ENCODE measurements at regions not wholly inside any gene's neighbourhood (a gene's known extent, or its start where the extent isn't known, plus 50 kb on each side); places are given as distances from the start of the nearest gene placed in this dataset.
"Not testable (repeated sequence)": the region's sequence is repeated elsewhere in the genome, so short reads cannot be mapped to it uniquely, and the experiment has no call there.

DNA sequence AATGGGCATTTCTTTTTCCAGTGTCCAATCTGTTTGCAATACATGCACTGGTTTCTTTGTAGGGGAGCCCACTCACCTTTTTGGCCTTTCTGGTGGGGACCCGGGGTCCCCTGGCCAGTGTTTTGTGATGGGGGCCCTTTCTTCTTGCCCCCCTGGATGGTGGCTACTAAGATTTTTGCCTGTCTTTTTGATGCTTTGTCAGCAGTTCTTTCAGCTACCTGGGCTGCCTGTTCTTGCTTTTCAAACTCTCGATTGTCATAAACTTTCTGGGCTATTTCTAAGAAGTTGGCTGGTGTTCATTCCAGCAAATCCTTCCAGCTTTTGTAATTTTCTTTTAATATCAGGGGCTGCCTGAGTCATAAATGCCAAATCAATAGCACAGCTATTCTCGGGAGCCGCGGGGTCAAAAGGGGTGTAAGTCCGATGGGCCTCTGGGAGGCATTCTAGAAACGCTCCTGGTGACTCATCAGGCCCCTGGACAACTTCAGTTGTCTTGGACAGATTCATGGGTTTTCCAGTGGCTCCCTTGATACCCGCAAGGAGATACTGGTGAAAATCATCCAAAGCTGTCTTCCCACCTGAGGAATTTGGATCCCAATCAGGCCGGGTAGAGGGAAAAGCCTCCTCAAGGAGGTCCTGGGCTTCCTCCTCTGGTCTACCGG is 79.0 kb downstream of the PRR15 start (continued):
- TF ChIP-seq CEBPB (IDR thresholded peaks at IDR 0.05; ENCODE audit: low read depth) (no peak), SP1 (IDR thresholded peaks at IDR 0.05; ENCODE audit: low read depth) (peak; percentile 23; the same call in 1 of the 2 replicates)

GRCh38 chr7:29646116-29646515 is 82.5 kb downstream of the PRR15 start:
- CTCF ChIA-PET; H3K27me3 ChIP-seq (ENCODE audit: insufficient read depth, low read length); H3K36me3 ChIP-seq (ENCODE audit: control insufficient read depth in 1 of 2, insufficient read depth in 2 of 2, low read length in 2 of 2); intact Hi-C loops (cut with micrococcal nuclease); H3K9ac ChIP-seq (ENCODE audit: low read length); H3K79me2 ChIP-seq (ENCODE audit: insufficient read depth, low read length); BruUV-seq (replicated peaks); H2AFZ ChIP-seq (ENCODE audit: low read depth, low read length, poor library complexity, severe bottlenecking); H4K20me1 ChIP-seq (ENCODE audit: insufficient read depth); DNase-seq (ENCODE audit: low read depth, low spot score); H3K9me3 ChIP-seq (ENCODE audit: control insufficient read depth in 1 of 2, insufficient read depth in 1 of 2, low read depth in 1 of 2, low read length in 2 of 2); H3K4me2 ChIP-seq (ENCODE audit: low read length); H3K9me2 ChIP-seq (ENCODE audit: insufficient read depth); H3K27ac ChIP-seq (ENCODE audit: low read depth, low read length); RAD21 ChIA-PET (ENCODE audit: low non-redundant PET in 1 of 2, low total read pairs in 2 of 2, uncharacterized antibody in 2 of 2, unreplicated experiment in 2 of 2); POLR2A ChIA-PET; H3K4me3 ChIP-seq (replicated peaks in 1 of 2; ENCODE audit: low read depth in 1 of 2, low read length in 2 of 2); ATAC-seq: not testable (repeated sequence)
- H3K4me1 ChIP-seq (ENCODE audit: control insufficient read depth in 1 of 2, insufficient read depth in 2 of 2, low read length in 2 of 2): peaks cover 11 to 22% of the 10 kb centered on the region in 2 experiments

DNA sequence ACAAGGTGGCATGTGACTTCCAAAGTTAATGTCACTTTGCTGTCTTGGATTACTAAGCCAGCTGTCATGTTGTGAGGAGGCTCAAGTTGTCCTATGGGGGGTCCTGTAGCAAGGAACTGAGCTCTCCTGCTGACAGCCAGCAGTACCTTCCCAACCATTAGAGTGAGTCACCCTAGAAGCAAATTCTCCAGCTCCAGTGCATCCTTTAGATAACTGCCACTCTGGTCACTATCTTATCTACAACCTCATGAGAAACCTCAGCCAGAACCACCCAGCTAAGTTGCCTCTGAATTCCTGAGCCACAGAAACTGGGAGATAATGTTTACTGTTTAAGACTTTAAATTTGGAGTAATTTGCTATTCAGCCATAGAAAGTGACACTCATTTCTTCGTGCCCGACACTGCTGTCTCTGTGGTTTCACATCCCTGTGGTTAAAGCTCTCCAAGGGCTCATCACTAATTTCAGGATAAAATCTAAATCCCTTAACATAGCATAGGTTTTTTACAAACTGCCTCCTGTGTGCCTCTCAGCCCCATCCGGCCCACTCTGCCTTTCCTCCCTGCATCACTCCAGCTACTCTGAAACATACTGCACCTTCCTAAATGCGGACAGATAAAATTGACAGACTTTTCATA is 83.5 kb downstream of the PRR15 start:
- H3K9me2 ChIP-seq (ENCODE audit: insufficient read depth): no peaks in the 10 kb centered on the region
- no peak overlapping the region for H3K27ac ChIP-seq (ENCODE audit: low read depth, low read length)
- no peak overlapping the region for H3K4me2 ChIP-seq (ENCODE audit: low read length)
- ChIA-PET CTCF (interaction anchor here (1.2 kb wide), 1 partner anchor 11 kb away, joined by 3 read pairs; no protein-coding TSS in a partner anchor), RAD21 (ENCODE audit: low non-redundant PET in 1 of 2, low total read pairs in 2 of 2, uncharacterized antibody in 2 of 2, unreplicated experiment in 2 of 2) (no interaction called here), POLR2A (no interaction called here)
- no peaks in the 10 kb centered on the region for H3K9me3 ChIP-seq (ENCODE audit: control insufficient read depth in 1 of 2, insufficient read depth in 1 of 2, low read depth in 1 of 2, low read length in 2 of 2)
- no peak overlapping the region for H2AFZ ChIP-seq (ENCODE audit: low read depth, low read length, poor library complexity, severe bottlenecking)
- H3K4me3 ChIP-seq (replicated peaks in 1 of 2; ENCODE audit: low read depth in 1 of 2, low read length in 2 of 2): no peak overlapping the region
- H3K4me1 ChIP-seq (ENCODE audit: control insufficient read depth in 1 of 2, insufficient read depth in 2 of 2, low read length in 2 of 2): peaks cover 11 to 14% of the 10 kb centered on the region in 2 experiments
- no peaks in the 10 kb centered on the region for H3K36me3 ChIP-seq (ENCODE audit: control insufficient read depth in 1 of 2, insufficient read depth in 2 of 2, low read length in 2 of 2)
- H3K27me3 ChIP-seq (ENCODE audit: insufficient read depth, low read length): no peaks in the 10 kb centered on the region
- H3K9ac ChIP-seq (ENCODE audit: low read length): no peak overlapping the region
- H3K79me2 ChIP-seq (ENCODE audit: insufficient read depth, low read length): no peaks in the 10 kb centered on the region
- TF ChIP-seq CBX3 (IDR thresholded peaks at IDR 0.05; ENCODE audit: low read depth): no peak
- no peak for TF ChIP-seq POLR2AphosphoS5 (IDR thresholded peaks at IDR 0.05; ENCODE audit: low read depth, low read length)
- no peak for TF ChIP-seq SRF (IDR thresholded peaks at IDR 0.05; ENCODE audit: low read depth)
- ATAC-seq (no peak), DNase-seq (ENCODE audit: low read depth, low spot score) (no peak)
- intact Hi-C loops (cut with micrococcal nuclease): no loop called here
- no TSS peak for BruUV-seq (replicated peaks)
- no peaks in the 10 kb centered on the region for H4K20me1 ChIP-seq (ENCODE audit: insufficient read depth)

DNA sequence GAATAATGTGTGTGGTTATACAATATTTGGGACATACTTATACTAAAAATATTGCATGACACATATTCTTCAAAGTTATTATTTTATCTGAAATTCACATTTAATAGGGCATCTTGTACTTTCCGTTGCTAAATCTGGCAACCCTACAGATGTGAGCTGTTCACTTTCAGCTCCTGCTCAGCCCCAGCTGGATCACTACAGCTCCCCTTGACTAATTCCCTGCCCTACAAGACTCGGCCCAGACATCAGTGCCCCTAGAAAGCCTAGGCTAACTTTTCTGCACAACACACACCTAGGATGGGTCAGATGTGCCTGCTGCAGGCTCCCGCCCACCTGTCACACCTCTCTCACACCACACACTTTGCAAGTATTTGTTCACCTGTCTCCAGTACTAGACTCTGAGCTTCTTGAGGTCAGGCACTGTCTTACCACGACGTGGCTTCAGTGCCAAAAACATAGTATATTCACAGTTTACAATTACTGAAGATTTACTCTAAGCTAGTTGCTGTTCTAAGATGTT is 84.1 kb downstream of the PRR15 start:
- ATAC-seq; H3K4me2 ChIP-seq (ENCODE audit: low read length); H3K4me1 ChIP-seq (ENCODE audit: control insufficient read depth in 1 of 2, insufficient read depth in 2 of 2, low read length in 2 of 2); H3K9me2 ChIP-seq (ENCODE audit: insufficient read depth); H3K27me3 ChIP-seq (ENCODE audit: insufficient read depth, low read length); H3K27ac ChIP-seq (ENCODE audit: low read depth, low read length); intact Hi-C loops (cut with micrococcal nuclease); H3K9me3 ChIP-seq (ENCODE audit: control insufficient read depth in 1 of 2, insufficient read depth in 1 of 2, low read depth in 1 of 2, low read length in 2 of 2); H3K36me3 ChIP-seq (ENCODE audit: control insufficient read depth in 1 of 2, insufficient read depth in 2 of 2, low read length in 2 of 2); RAD21 ChIA-PET (ENCODE audit: low non-redundant PET in 1 of 2, low total read pairs in 2 of 2, uncharacterized antibody in 2 of 2, unreplicated experiment in 2 of 2); H3K9ac ChIP-seq (ENCODE audit: low read length); BruUV-seq (replicated peaks); H3K4me3 ChIP-seq (replicated peaks in 1 of 2; ENCODE audit: low read depth in 1 of 2, low read length in 2 of 2); H3K79me2 ChIP-seq (ENCODE audit: insufficient read depth, low read length); H2AFZ ChIP-seq (ENCODE audit: low read depth, low read length, poor library complexity, severe bottlenecking); POLR2A ChIA-PET; DNase-seq (ENCODE audit: low read depth, low spot score); H4K20me1 ChIP-seq (ENCODE audit: insufficient read depth): not testable (repeated sequence)
- CTCF ChIA-PET: interaction anchor here (1.2 kb wide), 1 partner anchor 12 kb away, joined by 3 read pairs; no protein-coding TSS in a partner anchor
